HG02885 (cell line): ENCODE measurements at regions not wholly inside any gene's neighbourhood (a gene's known extent, or its start where the extent isn't known, plus 50 kb on each side); places are given as distances from the start of the nearest gene placed in this dataset.
"Not testable (repeated sequence)": the region's sequence is repeated elsewhere in the genome, so short reads cannot be mapped to it uniquely, and the experiment has no call there.

Experiments
- ATAC-seq: cut with Tn5 transposase; IDR thresholded peaks from one replicate; pipeline ENCODE4 v1.9.1; 2021; ENCODE audit warnings: mild to moderate bottlenecking; ENCODE audit not compliant: unreplicated experiment, poor library complexity

GRCh38 chr16:86072328-86073102, 173.6 kb downstream of the IRF8 start:
- no peak for ATAC-seq

- no peak for ATAC-seq
These were observed 174.2 kb downstream of the IRF8 start for GRCh38 chr16:86073103-86073625.

- no peak for ATAC-seq
These were observed 175.0 kb downstream of the IRF8 start for GRCh38 chr16:86073763-86074493.

GRCh38 chr16:86074651-86075487, 175.9 kb downstream of the IRF8 start:
- no peak for ATAC-seq

GRCh38 chr16:86075488-86075785, 176.5 kb downstream of the IRF8 start:
- no peak for ATAC-seq

GRCh38 chr16:86075839-86076440, 177.0 kb downstream of the IRF8 start:
- ATAC-seq: no peak

GRCh38 chr16:86076606-86077005, 177.6 kb downstream of the IRF8 start:
- ATAC-seq: no peak

GRCh38 chr16:86077243-86077940, 178.4 kb downstream of the IRF8 start:
- ATAC-seq: no peak

- no peak for ATAC-seq
These were observed 179.2 kb downstream of the IRF8 start for GRCh38 chr16:86078121-86078600.

- not testable (repeated sequence) for ATAC-seq
These were observed 179.7 kb downstream of the IRF8 start for GRCh38 chr16:86078711-86079110.

GRCh38 chr16:86079255-86079885, 180.4 kb downstream of the IRF8 start:
- no peak for ATAC-seq

GRCh38 chr16:86080131-86080875, 181.3 kb downstream of the IRF8 start:
- ATAC-seq: no peak

- ATAC-seq: no peak
These were observed 182.0 kb downstream of the IRF8 start for GRCh38 chr16:86080982-86081381.

GRCh38 chr16:86082418-86083030, 183.6 kb downstream of the IRF8 start:
- no peak for ATAC-seq

- ATAC-seq: no peak
These were observed 184.5 kb downstream of the IRF8 start for GRCh38 chr16:86083382-86084002.

GRCh38 chr16:86085161-86085611, 186.2 kb downstream of the IRF8 start:
- ATAC-seq: no peak

- no peak for ATAC-seq
These were observed 186.8 kb downstream of the IRF8 start for GRCh38 chr16:86085795-86086194.

GRCh38 chr16:86086471-86086870, 187.5 kb downstream of the IRF8 start:
- no peak for ATAC-seq
